ENCODE measurements at regions not wholly inside any gene's neighbourhood (a gene's known extent, or its start where the extent isn't known, plus 50 kb on each side); places are given as distances from the start of the nearest gene placed in this dataset.
"Not testable (repeated sequence)": the region's sequence is repeated elsewhere in the genome, so short reads cannot be mapped to it uniquely, and the experiment has no call there.

GRCh38 chr3:118144919-118145318 lies 889.7 kb downstream of the IGSF11 start:
- DNase-seq: no peak

GRCh38 chr3:118146658-118147375 lies 887.8 kb downstream of the IGSF11 start:
- no peak for DNase-seq

GRCh38 chr3:118151164-118151563 lies 883.5 kb downstream of the IGSF11 start:
- no peak for DNase-seq

- DNase-seq: not testable (repeated sequence)
These were observed 871.7 kb downstream of the IGSF11 start for GRCh38 chr3:118162627-118163588.

GRCh38 chr3:118165413-118165812 lies 869.2 kb downstream of the IGSF11 start:
- DNase-seq: no peak

- DNase-seq: no peak
These were observed 867.1 kb downstream of the IGSF11 start for GRCh38 chr3:118167571-118167970.

- DNase-seq: no peak
These were observed 866.5 kb downstream of the IGSF11 start for GRCh38 chr3:118168175-118168574.

GRCh38 chr3:118171236-118171852 lies 863.3 kb downstream of the IGSF11 start:
- no peak for DNase-seq

DNA sequence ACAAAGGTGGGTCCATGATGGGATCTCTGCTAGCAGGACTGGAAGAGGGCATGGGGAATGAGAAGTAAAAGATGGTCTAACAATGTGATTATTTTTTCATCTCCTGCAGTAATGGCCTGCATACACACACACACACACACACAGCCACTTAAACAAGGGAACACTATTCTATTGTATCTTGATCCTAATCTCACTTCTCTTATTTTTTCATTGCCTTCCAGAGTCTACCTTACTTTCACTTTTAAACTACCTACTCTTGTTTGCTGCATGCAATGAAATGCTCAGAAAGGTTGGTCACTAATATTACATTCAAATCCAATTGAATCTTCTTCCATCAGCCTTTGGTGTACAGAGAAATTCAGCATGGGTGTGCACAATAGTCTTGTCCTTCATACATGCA lies 853.8 kb downstream of the IGSF11 start:
- DNase-seq: no peak

DNA sequence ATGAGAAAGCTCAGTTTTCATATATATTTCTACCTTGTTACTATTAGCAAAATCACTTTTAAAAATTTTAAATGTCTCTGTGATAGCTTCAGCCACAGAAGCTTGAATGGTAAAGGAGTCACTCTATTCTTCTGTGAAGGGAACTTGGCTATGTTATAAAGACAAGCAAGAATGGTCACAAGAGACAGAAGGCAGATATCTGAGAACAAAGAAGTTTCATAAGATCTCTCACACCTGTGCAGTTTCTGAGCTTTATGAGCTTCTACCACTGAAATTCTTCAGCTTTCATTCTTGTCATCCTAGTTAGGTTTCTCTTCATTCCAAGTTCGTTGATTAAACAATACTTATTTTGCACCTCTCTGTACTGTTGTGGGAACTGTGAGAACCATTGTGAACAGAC lies 853.4 kb downstream of the IGSF11 start:
- no peak for DNase-seq

DNA sequence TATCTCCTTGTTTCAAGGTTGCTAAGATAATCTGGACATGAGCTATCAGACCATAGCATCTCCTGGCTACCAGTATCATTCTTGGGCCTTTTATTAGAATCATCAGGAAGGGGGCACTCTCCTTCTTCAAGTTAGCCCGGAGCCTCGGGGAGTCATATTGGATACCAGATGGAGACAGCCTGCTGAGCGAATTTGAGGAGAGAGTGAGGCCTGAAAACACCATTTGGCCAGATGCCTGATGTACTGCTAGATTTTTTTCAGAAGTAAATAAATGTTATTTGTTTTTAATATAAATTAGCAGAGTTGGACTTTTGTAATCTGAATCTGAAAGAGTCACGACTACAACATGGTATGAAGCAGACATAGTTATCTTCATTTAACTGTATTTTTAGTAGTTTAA lies 848.6 kb downstream of the IGSF11 start:
- no peak for DNase-seq

DNA sequence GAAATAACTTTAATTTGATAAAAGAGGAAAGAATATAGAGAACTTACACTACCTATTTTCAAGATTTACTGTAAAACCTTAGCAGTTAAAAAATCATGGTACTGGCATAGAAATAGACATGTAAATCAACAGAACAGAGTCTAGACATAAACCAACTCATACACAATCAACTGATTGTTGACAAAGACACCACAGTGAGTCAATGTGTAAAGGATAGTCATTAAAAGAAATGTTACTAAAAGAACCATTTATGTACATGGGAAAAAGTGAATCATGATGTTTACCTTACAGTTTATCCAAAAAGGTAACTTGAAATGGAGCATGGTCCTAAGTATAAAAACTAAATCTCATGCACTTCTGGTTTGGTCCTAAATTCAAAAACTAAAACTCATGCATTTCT lies 847.4 kb downstream of the IGSF11 start:
- peak in 1 of 2 experiments; percentile 14 for DNase-seq

DNA sequence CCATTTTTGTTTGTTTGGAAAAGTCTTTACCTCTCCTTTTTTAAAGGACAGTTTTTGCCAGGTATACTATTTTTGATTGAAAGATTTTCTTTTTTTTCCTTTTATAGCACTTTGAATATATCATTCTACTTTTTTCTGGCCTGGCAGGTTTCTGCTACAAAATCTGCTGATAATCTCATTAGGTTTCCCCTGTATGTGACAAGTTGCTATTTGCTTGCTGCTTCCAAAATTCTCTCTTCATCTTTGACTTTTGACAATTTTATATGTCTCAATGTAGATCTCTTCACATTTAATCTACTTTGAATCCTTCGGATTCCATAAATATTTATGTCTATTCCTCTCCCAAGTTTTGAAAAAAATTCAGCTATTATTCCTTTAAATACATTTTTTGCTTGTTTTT lies 838.5 kb downstream of the IGSF11 start:
- no peak for DNase-seq

DNA sequence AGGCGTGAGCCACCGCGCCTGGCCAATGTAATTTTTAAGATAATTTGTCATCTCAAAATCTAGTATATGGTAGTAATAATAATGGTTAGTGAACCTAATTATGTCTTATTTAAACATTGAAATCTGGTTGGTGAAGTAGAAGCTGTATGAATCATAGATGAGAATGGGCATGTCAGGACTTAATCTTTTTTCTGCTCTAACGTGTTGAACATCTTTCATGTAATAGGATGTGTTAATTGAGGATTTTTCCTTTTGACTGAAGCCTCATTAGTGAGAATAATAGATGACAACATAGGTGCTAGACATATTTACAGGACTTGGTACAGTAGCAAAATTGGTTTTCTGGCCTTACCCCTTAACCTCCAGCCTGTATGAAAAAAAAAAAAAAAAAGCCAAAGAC lies 835.6 kb downstream of the IGSF11 start:
- DNase-seq: no peak

- DNase-seq: no peak
These were observed 830.5 kb downstream of the IGSF11 start for GRCh38 chr3:118204052-118204656.

GRCh38 chr3:118207271-118207670 lies 827.4 kb downstream of the IGSF11 start:
- DNase-seq: no peak

GRCh38 chr3:118208642-118209041 lies 826.0 kb downstream of the IGSF11 start:
- no peak for DNase-seq

DNA sequence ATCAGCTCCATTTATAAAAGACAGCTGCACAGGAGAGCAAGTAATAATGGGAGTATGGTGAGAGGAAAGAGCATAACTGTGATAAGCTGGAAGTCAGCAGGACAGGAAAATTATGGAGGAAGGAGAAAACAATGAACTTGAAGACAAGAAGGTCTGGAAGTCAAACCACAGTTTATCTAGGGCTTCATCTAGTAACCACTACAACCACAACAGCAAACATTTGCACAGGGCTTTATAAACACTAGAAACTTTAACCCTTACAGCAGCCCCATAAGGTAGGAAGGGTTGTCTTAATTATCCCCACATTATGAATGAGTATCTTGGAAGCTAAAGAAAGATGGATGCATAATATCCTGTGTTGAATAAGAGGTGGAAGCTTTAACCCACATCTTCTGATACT lies 820.8 kb downstream of the IGSF11 start:
- DNase-seq: no peak

- no peak for DNase-seq
These were observed 808.4 kb downstream of the IGSF11 start for GRCh38 chr3:118226206-118226605.

GRCh38 chr3:118227191-118227590 lies 807.5 kb downstream of the IGSF11 start:
- DNase-seq: no peak

GRCh38 chr3:118228151-118228550 lies 806.5 kb downstream of the IGSF11 start:
- no peak for DNase-seq

GRCh38 chr3:118229196-118229595 lies 805.5 kb downstream of the IGSF11 start:
- no peak for DNase-seq

DNA sequence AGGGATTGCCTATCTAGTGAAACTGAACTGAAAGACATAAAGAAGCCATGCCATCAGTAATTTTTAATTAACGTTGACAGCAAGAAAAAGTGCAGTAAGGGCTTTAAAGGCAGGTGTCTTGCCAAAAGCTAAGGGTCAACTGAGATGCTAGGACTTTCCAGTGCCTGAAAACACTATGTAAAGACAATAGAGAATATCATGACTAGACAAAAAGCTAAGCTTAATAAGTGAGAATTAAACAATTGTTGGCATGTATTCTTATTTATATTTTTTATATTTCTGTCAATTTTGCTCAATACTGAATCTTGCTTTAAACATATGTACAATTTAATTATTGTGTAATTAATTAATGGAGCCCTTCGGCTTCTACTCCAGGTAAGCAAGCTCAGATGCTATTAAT lies 803.1 kb downstream of the IGSF11 start:
- DNase-seq: no peak
